B cell (primary cell): ENCODE measurements at regions not wholly inside any gene's neighbourhood (a gene's known extent, or its start where the extent isn't known, plus 50 kb on each side); places are given as distances from the start of the nearest gene placed in this dataset.

Experiments
- ATAC-seq: fragments of 200-7000 bp; cut with Tn5 transposase; one replicate; pipeline ENCODE4 v1.10.0; 2021; ENCODE audit warnings: low read depth, mild to moderate bottlenecking, moderate number of reproducible peaks, moderate library complexity
- CTCF ChIA-PET: fragments of 350-600 bp; sonication (Branson Sonifier 250); formaldehyde crosslinking; loops from one replicate; lab custom pipeline; 2021; ENCODE audit warnings: antibody characterized with exemption, inconsistent platforms; lab: Charles Lee
- POLR2A ChIA-PET: fragments of 350-600 bp; sonication (Branson Sonifier 250); formaldehyde crosslinking; loops from one replicate; lab custom pipeline; 2021; ENCODE audit warnings: antibody characterized with exemption; lab: Charles Lee
- DNase-seq: peaks from one replicate; pipeline ENCODE4 v3.0.0; 2013
- H2AFZ ChIP-seq: 2 replicates; pipeline ENCODE4 v1.6.1; 2012; ENCODE audit warnings: mild to moderate bottlenecking, low read depth, low read length; ENCODE audit not compliant: insufficient read depth, poor library complexity, severe bottlenecking
- H3K27ac ChIP-seq, 2 donors: 1 replicate in 1 of 2; 2 replicates in 1 of 2; pipeline ENCODE4 v1.5.1; 2012 to 2013; ENCODE audit warnings: low read length in 2 of 2, mild to moderate bottlenecking in 2 of 2, moderate library complexity in 1 of 2
- H3K27me3 ChIP-seq, 4 experiments: fragments of 200-600 bp in 1 of 4; sonication (generic) in 1 of 4; replicated peaks in 1 of 4; 1 replicate in 2 of 4; 2 replicates in 2 of 4; pipeline versions ENCODE4 v1.6.1 to v1.7.0; 2013 to 2016; ENCODE audit warnings: low read length in 3 of 4, mild to moderate bottlenecking in 2 of 4, mixed read lengths in 1 of 4, moderate library complexity in 1 of 4; ENCODE audit not compliant: insufficient read depth in 4 of 4, control insufficient read depth in 3 of 4; ENCODE audit errors: control extremely low read depth in 1 of 4
- H3K36me3 ChIP-seq, 2 experiments: replicated peaks in 1 of 2; 1 replicate in 1 of 2; 2 replicates in 1 of 2; pipeline versions ENCODE4 v1.6.1 to v1.7.1; 2013; ENCODE audit warnings: low read length in 1 of 2; ENCODE audit not compliant: insufficient read depth in 2 of 2, control insufficient read depth in 1 of 2; ENCODE audit errors: control extremely low read depth in 1 of 2, extremely low read depth in 1 of 2
- H3K4me1 ChIP-seq, 2 donors: fragments of 200-600 bp in 1 of 2; sonication (generic) in 1 of 2; 1 replicate in 1 of 2; 2 replicates in 1 of 2; pipeline versions ENCODE4 v1.5.1 to v1.6.1; 2013 to 2017; ENCODE audit warnings: low read length in 2 of 2; ENCODE audit not compliant: control insufficient read depth in 2 of 2, insufficient read depth in 2 of 2
- H3K4me2 ChIP-seq: replicated peaks from 2 replicates; pipeline ENCODE3; 2012; ENCODE audit warnings: mild to moderate bottlenecking, low read depth, low read length; ENCODE audit not compliant: poor library complexity, severe bottlenecking
- H3K4me3 ChIP-seq, 5 experiments: fragments of 200-600 bp in 1 of 5; sonication (generic) in 1 of 5; 1 replicate in 3 of 5; 2 replicates in 2 of 5; pipeline versions ENCODE4 v1.5.1 to v1.7.0; 2011 to 2016; ENCODE audit warnings: low read length in 4 of 5, mild to moderate bottlenecking in 4 of 5, low read depth in 2 of 5, control low read depth in 1 of 5, moderate library complexity in 1 of 5; ENCODE audit not compliant: insufficient read depth in 1 of 5; ENCODE audit errors: control extremely low read depth in 1 of 5, extremely low read depth in 1 of 5
- H3K79me2 ChIP-seq: fragments of 200-600 bp; sonication (generic); one replicate; pipeline ENCODE4 v1.6.0; 2016; ENCODE audit warnings: low read length; ENCODE audit not compliant: control insufficient read depth, insufficient read depth
- H3K9ac ChIP-seq: fragments of 200-600 bp; sonication (generic); 2 replicates; pipeline ENCODE4 v1.6.1; 2017; ENCODE audit warnings: mild to moderate bottlenecking, low read length, moderate library complexity
- H3K9me3 ChIP-seq, 3 donors: one replicate each; pipeline versions ENCODE4 v1.6.1 to v1.7.1; 2013; ENCODE audit warnings: low read length in 2 of 3; ENCODE audit not compliant: control insufficient read depth in 2 of 3, insufficient read depth in 1 of 3; ENCODE audit errors: control extremely low read depth in 1 of 3
- H4K20me1 ChIP-seq: 2 replicates; pipeline ENCODE4 v1.6.0; 2012; ENCODE audit warnings: mild to moderate bottlenecking, low read length; ENCODE audit not compliant: insufficient read depth, control insufficient read depth, poor library complexity, severe bottlenecking
- H3K27ac Mint-ChIP-seq: one replicate; pipeline ENCODE4 v1.8.0; 2021; ENCODE audit warnings: mixed read lengths
- H3K27me3 Mint-ChIP-seq: one replicate; pipeline ENCODE4 v1.8.0; 2021; ENCODE audit warnings: mixed read lengths
- H3K4me1 Mint-ChIP-seq: one replicate; pipeline ENCODE4 v1.8.0; 2021; ENCODE audit warnings: mixed read lengths
- H3K4me3 Mint-ChIP-seq: one replicate; pipeline ENCODE4 v1.8.0; 2021; ENCODE audit warnings: mixed read lengths
- H3K9me3 Mint-ChIP-seq: one replicate; pipeline ENCODE4 v1.8.0; 2022; ENCODE audit warnings: mixed read lengths; ENCODE audit not compliant: insufficient read depth
- CTCF ChIP-seq: fragments of 200-600 bp; IDR thresholded peaks from one replicate; pipeline ENCODE4 v1.8.0; 2022; ENCODE audit warnings: antibody characterized with exemption, mild to moderate bottlenecking
- EZH2 ChIP-seq: IDR thresholded peaks from 2 replicates; pipeline ENCODE4 v1.6.1; 2012; ENCODE audit warnings: borderline replicate concordance, low read depth, mild to moderate bottlenecking, moderate library complexity, low read length; ENCODE audit not compliant: insufficient read depth, poor library complexity, severe bottlenecking
- WGBS: methylation state at CpG from one replicate; pipeline ENCODE4 v1.1.5; 2013; ENCODE audit warnings: missing lambda C conversion rate; ENCODE audit not compliant: insufficient coverage; 5-methylcytosine and 5-hydroxymethylcytosine counted together
- intact Hi-C: fragments of 100-400 bp; cut with micrococcal nuclease; formaldehyde crosslinking; loops from one replicate; pipeline ENCODE4 v1.10.0; 2022

DNA sequence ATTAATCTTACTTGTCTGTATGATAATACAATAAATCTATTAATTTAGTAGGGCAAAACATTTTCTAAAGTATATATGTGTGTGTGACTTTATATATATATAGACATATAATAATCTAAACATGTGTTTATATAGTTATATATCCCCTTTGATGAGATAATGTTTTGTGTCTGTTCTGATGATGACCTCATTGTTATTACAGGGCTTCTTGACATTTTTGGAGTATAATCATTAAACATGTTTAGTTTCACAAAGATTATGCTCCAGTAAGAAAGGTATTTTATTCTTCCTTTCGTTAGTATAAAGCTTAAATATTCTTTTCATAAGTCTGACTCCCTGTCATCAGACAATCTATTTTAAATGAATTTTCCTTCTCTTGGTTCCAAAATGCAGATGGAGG is 62.3 kb upstream of the CABCOCO1 start:
- DNase-seq (no peak), ATAC-seq (no peak)
- CTCF ChIA-PET = no interaction called here
- H3K27ac Mint-ChIP-seq = no peak overlapping the region
- no peaks in the 10 kb centered on the region for H3K36me3 ChIP-seq
- no peaks in the 10 kb centered on the region for H3K9me3 Mint-ChIP-seq
- WGBS = no CpG with 5 or more reads among the region's 1 CpG
- no peaks in the 10 kb centered on the region for H3K9me3 ChIP-seq
- H3K4me2 ChIP-seq = no peak overlapping the region
- no peak overlapping the region for H2AFZ ChIP-seq
- peaks cover 24% of the 10 kb centered on the region for H3K27me3 Mint-ChIP-seq
- no peak overlapping the region for H3K4me3 Mint-ChIP-seq
- H3K79me2 ChIP-seq = no peaks in the 10 kb centered on the region
- H3K4me3 ChIP-seq = no peak overlapping the region
- no peak for TF ChIP-seq CTCF
- peaks cover 0 to 1% (median 0%) of the 10 kb centered on the region in 4 experiments for H3K27me3 ChIP-seq
- no peaks in the 10 kb centered on the region for H3K4me1 ChIP-seq
- no peak overlapping the region for H3K9ac ChIP-seq
- H4K20me1 ChIP-seq = no peaks in the 10 kb centered on the region
- H3K27ac ChIP-seq = no peak overlapping the region
- POLR2A ChIA-PET = no interaction called here
- H3K4me1 Mint-ChIP-seq = no peaks in the 10 kb centered on the region
- intact Hi-C loops = no loop called here

- Mint-ChIP-seq H3K4me3 (no peak overlapping the region), H3K9me3 (no peaks in the 10 kb centered on the region), H3K4me1 (peaks cover 3% of the 10 kb centered on the region), H3K27ac (no peak overlapping the region), H3K27me3 (peaks cover 11% of the 10 kb centered on the region)
- WGBS = no CpG with 5 or more reads among the region's 1 CpG
- H2AFZ ChIP-seq = no peak overlapping the region
- no peak overlapping the region for H3K4me3 ChIP-seq
- DNase-seq (no peak), ATAC-seq (no peak)
- ChIA-PET POLR2A (no interaction called here), CTCF (interaction anchor here (1.8 kb wide), 1 partner anchor 13 kb away, joined by 3 read pairs; no protein-coding TSS in a partner anchor)
- no peaks in the 10 kb centered on the region for H3K27me3 ChIP-seq
- intact Hi-C loops = no loop called here
- no peaks in the 10 kb centered on the region for H3K36me3 ChIP-seq
- no peak overlapping the region for H3K9ac ChIP-seq
- TF ChIP-seq EZH2 = no peak
- no peak for TF ChIP-seq CTCF
- no peaks in the 10 kb centered on the region for H3K79me2 ChIP-seq
- no peak overlapping the region for H3K27ac ChIP-seq
- H3K9me3 ChIP-seq = no peaks in the 10 kb centered on the region
- H4K20me1 ChIP-seq = no peaks in the 10 kb centered on the region
- H3K4me2 ChIP-seq = no peak overlapping the region
- H3K4me1 ChIP-seq = no peaks in the 10 kb centered on the region
These were observed 68.3 kb upstream of the CABCOCO1 start for GRCh38 chr10:61594430-61594829.
